WTC11 (cell line): ENCODE measurements at regions not wholly inside any gene's neighbourhood (a gene's known extent, or its start where the extent isn't known, plus 50 kb on each side); places are given as distances from the start of the nearest gene placed in this dataset.

Experiments used
- ATAC-seq: fragments of 200-7000 bp; cut with Tn5 transposase; 2 replicates; pipeline ENCODE4 v1.10.0; 2021; ENCODE audit warnings: mild to moderate bottlenecking, moderate library complexity
- CTCF ChIA-PET: fragments of 300-600 bp; sonication (Branson Sonifier 250); formaldehyde crosslinking; loops from one replicate; lab custom pipeline; 2021; ENCODE audit warnings: antibody characterized with exemption; lab: Charles Lee
- POLR2A ChIA-PET: fragments of 350-600 bp; sonication (Branson Sonifier 250); formaldehyde crosslinking; loops from one replicate; lab custom pipeline; 2021; ENCODE audit warnings: antibody characterized with exemption; lab: Charles Lee
- DNase-seq: peaks from one replicate; pipeline ENCODE4 v3.0.0; 2021; ENCODE audit warnings: low spot score
- H3K27ac Mint-ChIP-seq: 2 replicates; pipeline ENCODE4 v1.8.0; 2021; ENCODE audit warnings: mixed read lengths
- H3K27me3 Mint-ChIP-seq: 2 replicates; pipeline ENCODE4 v1.8.0; 2021; ENCODE audit warnings: low read depth, mild to moderate bottlenecking, moderate library complexity, mixed read lengths
- H3K36me3 Mint-ChIP-seq: 2 replicates; pipeline ENCODE4 v1.8.0; 2021; ENCODE audit warnings: mixed read lengths
- H3K4me1 Mint-ChIP-seq: 2 replicates; pipeline ENCODE4 v1.8.0; 2022; ENCODE audit warnings: mixed read lengths
- H3K4me3 Mint-ChIP-seq: 2 replicates; pipeline ENCODE4 v1.8.0; 2021; ENCODE audit warnings: mild to moderate bottlenecking, moderate library complexity, mixed read lengths
- H3K9me3 Mint-ChIP-seq: 2 replicates; pipeline ENCODE4 v1.8.0; 2021; ENCODE audit warnings: mixed read lengths
- GABPB1 ChIP-seq: sonication (generic); formaldehyde crosslinking; IDR thresholded peaks from 2 replicates; pipeline ENCODE4 v1.8.1; 2023; ENCODE audit warnings: mild to moderate bottlenecking, missing genetic modification reagents
- JAZF1 ChIP-seq: fragments of 250-450 bp; sonication (Bioruptor Pico); IDR thresholded peaks from 2 replicates; pipeline ENCODE4 v1.9.0; 2021; ENCODE audit warnings: moderate library complexity, mild to moderate bottlenecking, inconsistent platforms
- RORB ChIP-seq: fragments of 250-450 bp; sonication (Bioruptor Pico); IDR thresholded peaks from 2 replicates; pipeline ENCODE4 v1.9.0; 2021; ENCODE audit warnings: mild to moderate bottlenecking
- ZNF263 ChIP-seq: sonication (generic); formaldehyde crosslinking; IDR thresholded peaks from 2 replicates; pipeline ENCODE4 v1.8.1; 2022; ENCODE audit warnings: low read depth, mild to moderate bottlenecking, moderate library complexity, missing genetic modification reagents
- TF ChIP-seq, protein P1 (sequence below): sonication (generic); formaldehyde crosslinking; conservative IDR thresholded peaks from 2 replicates; pipeline ENCODE4 v1.8.1; 2023; ENCODE audit warnings: mild to moderate bottlenecking, low read depth, missing genetic modification reagents, moderate library complexity
- TF ChIP-seq, protein P2 (sequence below): sonication (generic); formaldehyde crosslinking; IDR thresholded peaks from 2 replicates; pipeline ENCODE4 v1.8.0; 2022; ENCODE audit warnings: missing genetic modification reagents
- TF ChIP-seq, protein P3 (sequence below): sonication (generic); formaldehyde crosslinking; IDR thresholded peaks from 2 replicates; pipeline ENCODE4 v1.8.0; 2022; ENCODE audit warnings: mild to moderate bottlenecking, missing genetic modification reagents
- TF ChIP-seq, protein P4 (sequence below): fragments of 250-450 bp; sonication (Bioruptor Pico); IDR thresholded peaks from 2 replicates; pipeline ENCODE4 v1.9.0; 2021; ENCODE audit warnings: moderate library complexity, mild to moderate bottlenecking, inconsistent platforms, borderline replicate concordance
- TF ChIP-seq, protein P5 (sequence below): sonication (generic); formaldehyde crosslinking; IDR thresholded peaks from 2 replicates; pipeline ENCODE4 v1.8.1; 2022; ENCODE audit warnings: missing genetic modification reagents, borderline replicate concordance
- TF ChIP-seq, protein P6 (sequence below): fragments of 250-450 bp; sonication (Bioruptor Pico); IDR thresholded peaks from 2 replicates; pipeline ENCODE4 v1.9.0; 2021; ENCODE audit warnings: mild to moderate bottlenecking

DNA sequence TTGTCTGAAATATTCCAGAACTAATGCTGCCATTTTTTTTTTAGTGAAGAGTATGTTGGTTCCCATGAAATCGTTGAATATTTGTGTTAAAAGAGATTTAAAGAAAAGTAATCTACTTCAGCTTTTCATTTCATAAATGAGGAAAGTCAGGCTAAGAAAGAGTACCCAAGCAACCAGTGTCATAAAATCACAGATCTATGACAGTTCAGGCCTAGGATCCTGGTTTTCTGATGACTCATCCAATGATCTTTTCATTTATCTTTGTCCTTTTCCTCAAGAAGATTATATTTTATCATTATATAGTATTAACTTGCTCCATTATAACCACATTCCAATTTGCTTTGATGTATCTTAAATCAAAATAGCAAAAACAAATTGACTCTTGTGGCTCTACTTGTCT, 139.4 kb upstream of the HCCS start (continued):
- TF ChIP-seq, protein P1, sequence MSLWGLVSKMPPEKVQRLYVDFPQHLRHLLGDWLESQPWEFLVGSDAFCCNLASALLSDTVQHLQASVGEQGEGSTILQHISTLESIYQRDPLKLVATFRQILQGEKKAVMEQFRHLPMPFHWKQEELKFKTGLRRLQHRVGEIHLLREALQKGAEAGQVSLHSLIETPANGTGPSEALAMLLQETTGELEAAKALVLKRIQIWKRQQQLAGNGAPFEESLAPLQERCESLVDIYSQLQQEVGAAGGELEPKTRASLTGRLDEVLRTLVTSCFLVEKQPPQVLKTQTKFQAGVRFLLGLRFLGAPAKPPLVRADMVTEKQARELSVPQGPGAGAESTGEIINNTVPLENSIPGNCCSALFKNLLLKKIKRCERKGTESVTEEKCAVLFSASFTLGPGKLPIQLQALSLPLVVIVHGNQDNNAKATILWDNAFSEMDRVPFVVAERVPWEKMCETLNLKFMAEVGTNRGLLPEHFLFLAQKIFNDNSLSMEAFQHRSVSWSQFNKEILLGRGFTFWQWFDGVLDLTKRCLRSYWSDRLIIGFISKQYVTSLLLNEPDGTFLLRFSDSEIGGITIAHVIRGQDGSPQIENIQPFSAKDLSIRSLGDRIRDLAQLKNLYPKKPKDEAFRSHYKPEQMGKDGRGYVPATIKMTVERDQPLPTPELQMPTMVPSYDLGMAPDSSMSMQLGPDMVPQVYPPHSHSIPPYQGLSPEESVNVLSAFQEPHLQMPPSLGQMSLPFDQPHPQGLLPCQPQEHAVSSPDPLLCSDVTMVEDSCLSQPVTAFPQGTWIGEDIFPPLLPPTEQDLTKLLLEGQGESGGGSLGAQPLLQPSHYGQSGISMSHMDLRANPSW (CRISPR knock-in tag) = no peak
- TF ChIP-seq, protein P2, sequence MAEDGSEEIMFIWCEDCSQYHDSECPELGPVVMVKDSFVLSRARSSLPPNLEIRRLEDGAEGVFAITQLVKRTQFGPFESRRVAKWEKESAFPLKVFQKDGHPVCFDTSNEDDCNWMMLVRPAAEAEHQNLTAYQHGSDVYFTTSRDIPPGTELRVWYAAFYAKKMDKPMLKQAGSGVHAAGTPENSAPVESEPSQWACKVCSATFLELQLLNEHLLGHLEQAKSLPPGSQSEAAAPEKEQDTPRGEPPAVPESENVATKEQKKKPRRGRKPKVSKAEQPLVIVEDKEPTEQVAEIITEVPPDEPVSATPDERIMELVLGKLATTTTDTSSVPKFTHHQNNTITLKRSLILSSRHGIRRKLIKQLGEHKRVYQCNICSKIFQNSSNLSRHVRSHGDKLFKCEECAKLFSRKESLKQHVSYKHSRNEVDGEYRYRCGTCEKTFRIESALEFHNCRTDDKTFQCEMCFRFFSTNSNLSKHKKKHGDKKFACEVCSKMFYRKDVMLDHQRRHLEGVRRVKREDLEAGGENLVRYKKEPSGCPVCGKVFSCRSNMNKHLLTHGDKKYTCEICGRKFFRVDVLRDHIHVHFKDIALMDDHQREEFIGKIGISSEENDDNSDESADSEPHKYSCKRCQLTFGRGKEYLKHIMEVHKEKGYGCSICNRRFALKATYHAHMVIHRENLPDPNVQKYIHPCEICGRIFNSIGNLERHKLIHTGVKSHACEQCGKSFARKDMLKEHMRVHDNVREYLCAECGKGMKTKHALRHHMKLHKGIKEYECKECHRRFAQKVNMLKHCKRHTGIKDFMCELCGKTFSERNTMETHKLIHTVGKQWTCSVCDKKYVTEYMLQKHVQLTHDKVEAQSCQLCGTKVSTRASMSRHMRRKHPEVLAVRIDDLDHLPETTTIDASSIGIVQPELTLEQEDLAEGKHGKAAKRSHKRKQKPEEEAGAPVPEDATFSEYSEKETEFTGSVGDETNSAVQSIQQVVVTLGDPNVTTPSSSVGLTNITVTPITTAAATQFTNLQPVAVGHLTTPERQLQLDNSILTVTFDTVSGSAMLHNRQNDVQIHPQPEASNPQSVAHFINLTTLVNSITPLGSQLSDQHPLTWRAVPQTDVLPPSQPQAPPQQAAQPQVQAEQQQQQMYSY = no peak
- TF ChIP-seq, protein P3, sequence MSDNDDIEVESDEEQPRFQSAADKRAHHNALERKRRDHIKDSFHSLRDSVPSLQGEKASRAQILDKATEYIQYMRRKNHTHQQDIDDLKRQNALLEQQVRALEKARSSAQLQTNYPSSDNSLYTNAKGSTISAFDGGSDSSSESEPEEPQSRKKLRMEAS = no peak
- no peak for TF ChIP-seq JAZF1
- TF ChIP-seq, protein P4, sequence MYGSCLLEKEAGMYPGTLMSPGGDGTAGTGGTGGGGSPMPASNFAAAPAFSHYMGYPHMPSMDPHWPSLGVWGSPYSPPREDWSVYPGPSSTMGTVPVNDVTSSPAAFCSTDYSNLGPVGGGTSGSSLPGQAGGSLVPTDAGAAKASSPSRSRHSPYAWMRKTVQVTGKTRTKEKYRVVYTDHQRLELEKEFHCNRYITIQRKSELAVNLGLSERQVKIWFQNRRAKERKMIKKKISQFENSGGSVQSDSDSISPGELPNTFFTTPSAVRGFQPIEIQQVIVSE (CRISPR knock-in tag) = no peak
- TF ChIP-seq, protein P5, sequence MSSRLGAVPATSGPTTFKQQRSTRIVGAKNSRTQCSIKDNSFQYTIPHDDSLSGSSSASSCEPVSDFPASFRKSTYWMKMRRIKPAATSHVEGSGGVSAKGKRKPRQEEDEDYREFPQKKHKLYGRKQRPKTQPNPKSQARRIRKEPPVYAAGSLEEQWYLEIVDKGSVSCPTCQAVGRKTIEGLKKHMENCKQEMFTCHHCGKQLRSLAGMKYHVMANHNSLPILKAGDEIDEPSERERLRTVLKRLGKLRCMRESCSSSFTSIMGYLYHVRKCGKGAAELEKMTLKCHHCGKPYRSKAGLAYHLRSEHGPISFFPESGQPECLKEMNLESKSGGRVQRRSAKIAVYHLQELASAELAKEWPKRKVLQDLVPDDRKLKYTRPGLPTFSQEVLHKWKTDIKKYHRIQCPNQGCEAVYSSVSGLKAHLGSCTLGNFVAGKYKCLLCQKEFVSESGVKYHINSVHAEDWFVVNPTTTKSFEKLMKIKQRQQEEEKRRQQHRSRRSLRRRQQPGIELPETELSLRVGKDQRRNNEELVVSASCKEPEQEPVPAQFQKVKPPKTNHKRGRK = no peak
- TF ChIP-seq, all 79 proteins: peak for 0

DNA sequence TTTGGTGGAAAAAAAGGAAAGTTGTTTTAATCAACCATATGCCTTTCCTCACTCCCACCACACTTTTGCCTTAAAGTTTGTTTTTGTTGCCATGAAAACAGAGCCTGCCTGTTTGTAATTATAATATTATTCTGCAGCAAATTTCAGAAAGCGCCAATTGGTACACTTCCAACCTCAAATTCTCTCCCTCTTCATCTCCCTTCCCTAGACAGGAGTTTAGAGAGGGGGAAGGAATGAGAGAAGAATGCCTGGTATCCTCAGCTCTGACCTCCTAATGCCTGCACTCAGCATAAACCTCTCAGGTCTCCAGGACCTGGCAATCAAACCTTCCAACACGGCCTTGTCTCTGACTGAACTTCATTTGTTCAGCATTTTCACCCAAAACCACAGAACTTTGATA, 138.4 kb upstream of the HCCS start:
- H3K4me1 Mint-ChIP-seq = no peaks in the 10 kb centered on the region
- ATAC-seq = no peak
- no peak overlapping the region for H3K27ac Mint-ChIP-seq
- ChIA-PET POLR2A (no interaction called here), CTCF (no interaction called here)
- H3K9me3 Mint-ChIP-seq = no peaks in the 10 kb centered on the region; the same call in 1 of the 2 replicates
- no peak for TF ChIP-seq GABPB1
- H3K36me3 Mint-ChIP-seq = no peaks in the 10 kb centered on the region
- DNase-seq = no peak
- H3K27me3 Mint-ChIP-seq = no peaks in the 10 kb centered on the region; the same call in 1 of the 2 replicates
- H3K4me3 Mint-ChIP-seq = no peak overlapping the region

DNA sequence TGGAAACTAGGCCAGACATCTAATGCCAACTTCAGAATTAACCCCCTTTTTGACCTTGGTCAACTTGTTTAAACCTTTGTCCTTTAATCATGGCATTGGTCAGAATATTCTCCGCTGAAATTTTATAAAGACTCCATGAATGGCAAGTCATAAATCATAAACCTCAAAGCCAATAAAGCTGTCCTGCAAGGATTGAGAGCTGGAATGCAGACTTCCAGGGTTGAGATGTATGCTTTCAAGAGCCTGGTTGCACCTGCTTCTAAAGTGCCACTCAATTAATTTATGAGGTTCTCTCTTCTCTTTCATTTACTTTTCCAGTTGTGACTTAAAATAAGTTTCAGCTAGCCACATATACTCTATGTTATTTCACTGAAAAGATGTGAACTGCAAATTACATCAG, 136.2 kb upstream of the HCCS start:
- H3K27me3 Mint-ChIP-seq = no peaks in the 10 kb centered on the region
- DNase-seq = no peak
- no peaks in the 10 kb centered on the region for H3K4me1 Mint-ChIP-seq
- no peaks in the 10 kb centered on the region for H3K36me3 Mint-ChIP-seq
- TF ChIP-seq RORB (CRISPR knock-in tag) (no peak), ZNF263 (CRISPR knock-in tag) (no peak)
- TF ChIP-seq, protein P6, sequence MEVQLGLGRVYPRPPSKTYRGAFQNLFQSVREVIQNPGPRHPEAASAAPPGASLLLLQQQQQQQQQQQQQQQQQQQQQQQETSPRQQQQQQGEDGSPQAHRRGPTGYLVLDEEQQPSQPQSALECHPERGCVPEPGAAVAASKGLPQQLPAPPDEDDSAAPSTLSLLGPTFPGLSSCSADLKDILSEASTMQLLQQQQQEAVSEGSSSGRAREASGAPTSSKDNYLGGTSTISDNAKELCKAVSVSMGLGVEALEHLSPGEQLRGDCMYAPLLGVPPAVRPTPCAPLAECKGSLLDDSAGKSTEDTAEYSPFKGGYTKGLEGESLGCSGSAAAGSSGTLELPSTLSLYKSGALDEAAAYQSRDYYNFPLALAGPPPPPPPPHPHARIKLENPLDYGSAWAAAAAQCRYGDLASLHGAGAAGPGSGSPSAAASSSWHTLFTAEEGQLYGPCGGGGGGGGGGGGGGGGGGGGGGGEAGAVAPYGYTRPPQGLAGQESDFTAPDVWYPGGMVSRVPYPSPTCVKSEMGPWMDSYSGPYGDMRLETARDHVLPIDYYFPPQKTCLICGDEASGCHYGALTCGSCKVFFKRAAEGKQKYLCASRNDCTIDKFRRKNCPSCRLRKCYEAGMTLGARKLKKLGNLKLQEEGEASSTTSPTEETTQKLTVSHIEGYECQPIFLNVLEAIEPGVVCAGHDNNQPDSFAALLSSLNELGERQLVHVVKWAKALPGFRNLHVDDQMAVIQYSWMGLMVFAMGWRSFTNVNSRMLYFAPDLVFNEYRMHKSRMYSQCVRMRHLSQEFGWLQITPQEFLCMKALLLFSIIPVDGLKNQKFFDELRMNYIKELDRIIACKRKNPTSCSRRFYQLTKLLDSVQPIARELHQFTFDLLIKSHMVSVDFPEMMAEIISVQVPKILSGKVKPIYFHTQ (CRISPR knock-in tag) = no peak
- ChIA-PET POLR2A (no interaction called here), CTCF (no interaction called here)
- H3K9me3 Mint-ChIP-seq = no peaks in the 10 kb centered on the region; the same call in 1 of the 2 replicates
- no peak for ATAC-seq
- no peak overlapping the region for H3K27ac Mint-ChIP-seq
- no peak overlapping the region for H3K4me3 Mint-ChIP-seq
